ENCODE measurements at regions not wholly inside any gene's neighbourhood (a gene's known extent, or its start where the extent isn't known, plus 50 kb on each side); places are given as distances from the start of the nearest gene placed in this dataset.

DNA sequence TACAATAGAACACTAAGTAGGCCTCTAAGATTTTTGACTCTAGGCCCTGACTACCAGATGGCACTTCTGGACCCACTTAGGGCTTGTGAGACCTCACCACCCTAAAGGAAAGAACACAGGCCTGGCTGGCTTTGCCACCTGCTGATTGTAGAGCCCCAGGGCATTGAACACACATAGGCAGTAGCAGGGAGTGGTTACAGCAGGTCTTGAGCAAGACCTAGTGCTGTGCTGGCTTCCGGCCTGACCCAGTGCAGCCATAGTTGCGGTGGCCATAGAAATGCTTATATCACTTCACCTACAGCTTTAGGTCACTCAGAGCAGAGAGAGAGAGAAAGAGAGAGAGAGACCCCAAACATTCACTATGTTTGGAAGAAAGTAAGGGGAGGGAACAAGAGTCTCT, 223.2 kb downstream of the LRATD1 start:
- TF ChIP-seq PPARA (CRISPR knock-in tag; IDR thresholded peaks at IDR 0.05; ENCODE audit: borderline replicate concordance) (no peak), RARB (CRISPR knock-in tag; IDR thresholded peaks at IDR 0.05) (no peak), OSR1 (CRISPR knock-in tag; IDR thresholded peaks at IDR 0.05) (no peak), ZFP30 (CRISPR knock-in tag; IDR thresholded peaks at IDR 0.05) (no peak), TCF4 (CRISPR knock-in tag; IDR thresholded peaks at IDR 0.05; ENCODE audit: borderline replicate concordance) (no peak), ZNF70 (CRISPR knock-in tag; IDR thresholded peaks at IDR 0.05) (no peak)
- TF ChIP-seq, protein P1, sequence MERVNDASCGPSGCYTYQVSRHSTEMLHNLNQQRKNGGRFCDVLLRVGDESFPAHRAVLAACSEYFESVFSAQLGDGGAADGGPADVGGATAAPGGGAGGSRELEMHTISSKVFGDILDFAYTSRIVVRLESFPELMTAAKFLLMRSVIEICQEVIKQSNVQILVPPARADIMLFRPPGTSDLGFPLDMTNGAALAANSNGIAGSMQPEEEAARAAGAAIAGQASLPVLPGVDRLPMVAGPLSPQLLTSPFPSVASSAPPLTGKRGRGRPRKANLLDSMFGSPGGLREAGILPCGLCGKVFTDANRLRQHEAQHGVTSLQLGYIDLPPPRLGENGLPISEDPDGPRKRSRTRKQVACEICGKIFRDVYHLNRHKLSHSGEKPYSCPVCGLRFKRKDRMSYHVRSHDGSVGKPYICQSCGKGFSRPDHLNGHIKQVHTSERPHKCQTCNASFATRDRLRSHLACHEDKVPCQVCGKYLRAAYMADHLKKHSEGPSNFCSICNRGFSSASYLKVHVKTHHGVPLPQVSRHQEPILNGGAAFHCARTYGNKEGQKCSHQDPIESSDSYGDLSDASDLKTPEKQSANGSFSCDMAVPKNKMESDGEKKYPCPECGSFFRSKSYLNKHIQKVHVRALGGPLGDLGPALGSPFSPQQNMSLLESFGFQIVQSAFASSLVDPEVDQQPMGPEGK (CRISPR knock-in tag; IDR thresholded peaks at IDR 0.05; ENCODE audit: borderline replicate concordance): no peak
- TF ChIP-seq, protein P2, sequence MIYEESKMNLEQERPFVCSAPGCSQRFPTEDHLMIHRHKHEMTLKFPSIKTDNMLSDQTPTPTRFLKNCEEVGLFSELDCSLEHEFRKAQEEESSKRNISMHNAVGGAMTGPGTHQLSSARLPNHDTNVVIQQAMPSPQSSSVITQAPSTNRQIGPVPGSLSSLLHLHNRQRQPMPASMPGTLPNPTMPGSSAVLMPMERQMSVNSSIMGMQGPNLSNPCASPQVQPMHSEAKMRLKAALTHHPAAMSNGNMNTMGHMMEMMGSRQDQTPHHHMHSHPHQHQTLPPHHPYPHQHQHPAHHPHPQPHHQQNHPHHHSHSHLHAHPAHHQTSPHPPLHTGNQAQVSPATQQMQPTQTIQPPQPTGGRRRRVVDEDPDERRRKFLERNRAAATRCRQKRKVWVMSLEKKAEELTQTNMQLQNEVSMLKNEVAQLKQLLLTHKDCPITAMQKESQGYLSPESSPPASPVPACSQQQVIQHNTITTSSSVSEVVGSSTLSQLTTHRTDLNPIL (CRISPR knock-in tag; IDR thresholded peaks at IDR 0.05; ENCODE audit: low read depth): no peak
